ENCODE measurements at regions not wholly inside any gene's neighbourhood (a gene's known extent, or its start where the extent isn't known, plus 50 kb on each side); places are given as distances from the start of the nearest gene placed in this dataset.
"Not testable (repeated sequence)": the region's sequence is repeated elsewhere in the genome, so short reads cannot be mapped to it uniquely, and the experiment has no call there.

GRCh38 chr5:13354611-13355010 is 589.9 kb downstream of the DNAH5 start:
- Mint-ChIP-seq H3K36me3 (ENCODE audit: unreplicated experiment) (no peaks in the 10 kb centered on the region), H3K4me3 (ENCODE audit: unreplicated experiment) (no peak overlapping the region), H3K9me3 (ENCODE audit: unreplicated experiment) (no peaks in the 10 kb centered on the region), H3K27ac (ENCODE audit: unreplicated experiment) (no peak overlapping the region), H3K4me1 (ENCODE audit: low read depth, unreplicated experiment) (no peaks in the 10 kb centered on the region), H3K27me3 (ENCODE audit: unreplicated experiment) (no peaks in the 10 kb centered on the region)
- no peak for TF ChIP-seq CTCF (IDR thresholded peaks at IDR 0.05; ENCODE audit: partially characterized antibody, unreplicated experiment)
- DNase-seq = no peak

- DNase-seq = no peak
Measured at GRCh38 chr5:13350767-13351166, 593.7 kb downstream of the DNAH5 start.

GRCh38 chr5:13348568-13348967 is 595.9 kb downstream of the DNAH5 start:
- H3K9me3 Mint-ChIP-seq (ENCODE audit: unreplicated experiment) = no peaks in the 10 kb centered on the region
- no peak for TF ChIP-seq CTCF (IDR thresholded peaks at IDR 0.05; ENCODE audit: partially characterized antibody, unreplicated experiment)
- DNase-seq = no peak
- H3K4me3 Mint-ChIP-seq (ENCODE audit: unreplicated experiment) = no peak overlapping the region
- no peaks in the 10 kb centered on the region for H3K4me1 Mint-ChIP-seq (ENCODE audit: low read depth, unreplicated experiment)
- H3K27me3 Mint-ChIP-seq (ENCODE audit: unreplicated experiment) = no peaks in the 10 kb centered on the region
- no peak overlapping the region for H3K27ac Mint-ChIP-seq (ENCODE audit: unreplicated experiment)
- no peaks in the 10 kb centered on the region for H3K36me3 Mint-ChIP-seq (ENCODE audit: unreplicated experiment)

More at GRCh38 chr5:13350767-13351166, 593.7 kb downstream of the DNAH5 start:
- H3K27me3 Mint-ChIP-seq (ENCODE audit: unreplicated experiment) = no peaks in the 10 kb centered on the region
- H3K4me3 Mint-ChIP-seq (ENCODE audit: unreplicated experiment) = no peak overlapping the region
- no peak overlapping the region for H3K27ac Mint-ChIP-seq (ENCODE audit: unreplicated experiment)
- no peaks in the 10 kb centered on the region for H3K4me1 Mint-ChIP-seq (ENCODE audit: low read depth, unreplicated experiment)
- no peaks in the 10 kb centered on the region for H3K9me3 Mint-ChIP-seq (ENCODE audit: unreplicated experiment)
- TF ChIP-seq CTCF (IDR thresholded peaks at IDR 0.05; ENCODE audit: partially characterized antibody, unreplicated experiment) = no peak
- H3K36me3 Mint-ChIP-seq (ENCODE audit: unreplicated experiment) = no peaks in the 10 kb centered on the region

- H3K9me3 Mint-ChIP-seq (ENCODE audit: unreplicated experiment) = peaks cover under 1% of the 10 kb centered on the region
- TF ChIP-seq CTCF (IDR thresholded peaks at IDR 0.05; ENCODE audit: partially characterized antibody, unreplicated experiment) = no peak
- DNase-seq = no peak
- H3K4me1 Mint-ChIP-seq (ENCODE audit: low read depth, unreplicated experiment) = no peaks in the 10 kb centered on the region
- H3K27ac Mint-ChIP-seq (ENCODE audit: unreplicated experiment) = no peak overlapping the region
- no peak overlapping the region for H3K4me3 Mint-ChIP-seq (ENCODE audit: unreplicated experiment)
- H3K27me3 Mint-ChIP-seq (ENCODE audit: unreplicated experiment) = no peaks in the 10 kb centered on the region
- peaks cover 5% of the 10 kb centered on the region for H3K36me3 Mint-ChIP-seq (ENCODE audit: unreplicated experiment)
Measured at GRCh38 chr5:13346401-13346800, 598.1 kb downstream of the DNAH5 start.

- Mint-ChIP-seq H3K27ac (ENCODE audit: unreplicated experiment) (no peak overlapping the region), H3K4me3 (ENCODE audit: unreplicated experiment) (no peak overlapping the region), H3K4me1 (ENCODE audit: low read depth, unreplicated experiment) (no peaks in the 10 kb centered on the region), H3K36me3 (ENCODE audit: unreplicated experiment) (peaks cover 7% of the 10 kb centered on the region), H3K27me3 (ENCODE audit: unreplicated experiment) (peaks cover 2% of the 10 kb centered on the region), H3K9me3 (ENCODE audit: unreplicated experiment) (peaks cover 2% of the 10 kb centered on the region)
- DNase-seq = no peak
- no peak for TF ChIP-seq CTCF (IDR thresholded peaks at IDR 0.05; ENCODE audit: partially characterized antibody, unreplicated experiment)
Measured at GRCh38 chr5:13339093-13339492, 605.4 kb downstream of the DNAH5 start.

GRCh38 chr5:13335026-13335425 is 609.5 kb downstream of the DNAH5 start:
- not testable (repeated sequence) for H3K27ac Mint-ChIP-seq (ENCODE audit: unreplicated experiment); H3K27me3 Mint-ChIP-seq (ENCODE audit: unreplicated experiment); H3K9me3 Mint-ChIP-seq (ENCODE audit: unreplicated experiment)

More at GRCh38 chr5:13335026-13335425, 609.5 kb downstream of the DNAH5 start:
- not testable (repeated sequence) for DNase-seq; H3K4me3 Mint-ChIP-seq (ENCODE audit: unreplicated experiment); H3K4me1 Mint-ChIP-seq (ENCODE audit: low read depth, unreplicated experiment); H3K36me3 Mint-ChIP-seq (ENCODE audit: unreplicated experiment)
